ENCODE measurements at regions not wholly inside any gene's neighbourhood (a gene's known extent, or its start where the extent isn't known, plus 50 kb on each side); places are given as distances from the start of the nearest gene placed in this dataset.

DNA sequence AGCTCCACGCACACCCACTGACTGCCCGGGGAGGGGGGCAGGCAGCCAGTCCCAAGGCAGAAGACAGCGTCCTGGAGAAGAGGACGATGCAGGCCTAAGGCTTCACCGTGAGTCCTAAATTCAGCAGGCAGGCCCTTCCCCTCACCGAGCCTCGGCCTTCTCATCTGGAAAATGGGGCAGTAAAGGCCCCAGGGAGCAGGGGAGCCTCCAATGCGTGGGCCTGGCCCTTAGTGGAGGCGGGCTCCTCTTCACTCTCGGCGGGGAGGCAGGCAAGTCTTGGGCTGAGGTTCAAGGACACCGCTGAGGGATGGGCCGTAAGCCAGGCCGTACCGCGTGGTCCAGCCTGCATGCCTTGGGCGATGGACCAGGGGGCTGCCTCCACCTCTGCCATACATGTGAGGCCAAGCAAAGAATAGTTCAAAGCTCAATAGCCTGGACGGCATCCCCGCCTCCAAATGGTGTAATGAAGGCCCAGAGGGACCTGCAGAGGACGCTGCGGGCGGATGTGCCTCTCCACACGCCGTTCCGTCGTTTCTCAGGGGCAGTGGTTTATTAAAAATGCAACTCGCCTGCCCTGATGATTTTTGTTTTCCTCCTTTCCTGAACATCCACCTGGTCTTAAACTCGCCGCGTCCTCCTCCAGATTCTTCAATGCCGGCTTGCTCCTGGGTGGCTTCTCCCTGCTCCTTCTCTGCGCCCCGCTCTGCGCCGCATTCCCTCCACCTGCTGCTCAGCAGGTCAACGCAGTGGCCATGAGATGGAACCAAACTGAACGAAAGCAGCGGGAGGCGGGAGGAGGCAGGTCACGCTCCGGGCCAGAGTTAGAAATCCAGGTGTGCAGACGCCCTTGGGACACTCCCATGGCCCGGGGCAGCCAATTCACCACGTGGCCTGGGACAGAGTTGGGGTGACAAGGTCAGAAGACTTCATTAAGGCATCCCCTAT is 627.8 kb downstream of the TBC1D22A start:
- TF ChIP-seq TCF4 (CRISPR knock-in tag; IDR thresholded peaks at IDR 0.05; ENCODE audit: borderline replicate concordance) (no peak), ZNF565 (CRISPR knock-in tag; conservative IDR thresholded peaks at IDR 0.05; ENCODE audit: low read depth) (no peak), ZNF8 (CRISPR knock-in tag; IDR thresholded peaks at IDR 0.05) (no peak), OSR1 (CRISPR knock-in tag; IDR thresholded peaks at IDR 0.05) (no peak), CSRNP3 (CRISPR knock-in tag; IDR thresholded peaks at IDR 0.05) (no peak), RARB (CRISPR knock-in tag; IDR thresholded peaks at IDR 0.05) (no peak), ESRRG (CRISPR knock-in tag; IDR thresholded peaks at IDR 0.05) (no peak), PPARA (CRISPR knock-in tag; IDR thresholded peaks at IDR 0.05; ENCODE audit: borderline replicate concordance) (no peak), ZC3H10 (CRISPR knock-in tag; IDR thresholded peaks at IDR 0.05) (no peak), CSDC2 (CRISPR knock-in tag; IDR thresholded peaks at IDR 0.05) (no peak), ARNTL (CRISPR knock-in tag; IDR thresholded peaks at IDR 0.05; ENCODE audit: borderline replicate concordance, low read depth) (no peak), ZNF70 (CRISPR knock-in tag; IDR thresholded peaks at IDR 0.05) (no peak), ISL1 (CRISPR knock-in tag; IDR thresholded peaks at IDR 0.05) (no peak)
- TF ChIP-seq, protein P1, sequence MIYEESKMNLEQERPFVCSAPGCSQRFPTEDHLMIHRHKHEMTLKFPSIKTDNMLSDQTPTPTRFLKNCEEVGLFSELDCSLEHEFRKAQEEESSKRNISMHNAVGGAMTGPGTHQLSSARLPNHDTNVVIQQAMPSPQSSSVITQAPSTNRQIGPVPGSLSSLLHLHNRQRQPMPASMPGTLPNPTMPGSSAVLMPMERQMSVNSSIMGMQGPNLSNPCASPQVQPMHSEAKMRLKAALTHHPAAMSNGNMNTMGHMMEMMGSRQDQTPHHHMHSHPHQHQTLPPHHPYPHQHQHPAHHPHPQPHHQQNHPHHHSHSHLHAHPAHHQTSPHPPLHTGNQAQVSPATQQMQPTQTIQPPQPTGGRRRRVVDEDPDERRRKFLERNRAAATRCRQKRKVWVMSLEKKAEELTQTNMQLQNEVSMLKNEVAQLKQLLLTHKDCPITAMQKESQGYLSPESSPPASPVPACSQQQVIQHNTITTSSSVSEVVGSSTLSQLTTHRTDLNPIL (CRISPR knock-in tag; IDR thresholded peaks at IDR 0.05; ENCODE audit: low read depth), result no peak
- TF ChIP-seq, protein P2, sequence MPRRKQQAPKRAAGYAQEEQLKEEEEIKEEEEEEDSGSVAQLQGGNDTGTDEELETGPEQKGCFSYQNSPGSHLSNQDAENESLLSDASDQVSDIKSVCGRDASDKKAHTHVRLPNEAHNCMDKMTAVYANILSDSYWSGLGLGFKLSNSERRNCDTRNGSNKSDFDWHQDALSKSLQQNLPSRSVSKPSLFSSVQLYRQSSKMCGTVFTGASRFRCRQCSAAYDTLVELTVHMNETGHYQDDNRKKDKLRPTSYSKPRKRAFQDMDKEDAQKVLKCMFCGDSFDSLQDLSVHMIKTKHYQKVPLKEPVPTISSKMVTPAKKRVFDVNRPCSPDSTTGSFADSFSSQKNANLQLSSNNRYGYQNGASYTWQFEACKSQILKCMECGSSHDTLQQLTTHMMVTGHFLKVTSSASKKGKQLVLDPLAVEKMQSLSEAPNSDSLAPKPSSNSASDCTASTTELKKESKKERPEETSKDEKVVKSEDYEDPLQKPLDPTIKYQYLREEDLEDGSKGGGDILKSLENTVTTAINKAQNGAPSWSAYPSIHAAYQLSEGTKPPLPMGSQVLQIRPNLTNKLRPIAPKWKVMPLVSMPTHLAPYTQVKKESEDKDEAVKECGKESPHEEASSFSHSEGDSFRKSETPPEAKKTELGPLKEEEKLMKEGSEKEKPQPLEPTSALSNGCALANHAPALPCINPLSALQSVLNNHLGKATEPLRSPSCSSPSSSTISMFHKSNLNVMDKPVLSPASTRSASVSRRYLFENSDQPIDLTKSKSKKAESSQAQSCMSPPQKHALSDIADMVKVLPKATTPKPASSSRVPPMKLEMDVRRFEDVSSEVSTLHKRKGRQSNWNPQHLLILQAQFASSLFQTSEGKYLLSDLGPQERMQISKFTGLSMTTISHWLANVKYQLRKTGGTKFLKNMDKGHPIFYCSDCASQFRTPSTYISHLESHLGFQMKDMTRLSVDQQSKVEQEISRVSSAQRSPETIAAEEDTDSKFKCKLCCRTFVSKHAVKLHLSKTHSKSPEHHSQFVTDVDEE (CRISPR knock-in tag; IDR thresholded peaks at IDR 0.05), result no peak
- TF ChIP-seq, protein P3, sequence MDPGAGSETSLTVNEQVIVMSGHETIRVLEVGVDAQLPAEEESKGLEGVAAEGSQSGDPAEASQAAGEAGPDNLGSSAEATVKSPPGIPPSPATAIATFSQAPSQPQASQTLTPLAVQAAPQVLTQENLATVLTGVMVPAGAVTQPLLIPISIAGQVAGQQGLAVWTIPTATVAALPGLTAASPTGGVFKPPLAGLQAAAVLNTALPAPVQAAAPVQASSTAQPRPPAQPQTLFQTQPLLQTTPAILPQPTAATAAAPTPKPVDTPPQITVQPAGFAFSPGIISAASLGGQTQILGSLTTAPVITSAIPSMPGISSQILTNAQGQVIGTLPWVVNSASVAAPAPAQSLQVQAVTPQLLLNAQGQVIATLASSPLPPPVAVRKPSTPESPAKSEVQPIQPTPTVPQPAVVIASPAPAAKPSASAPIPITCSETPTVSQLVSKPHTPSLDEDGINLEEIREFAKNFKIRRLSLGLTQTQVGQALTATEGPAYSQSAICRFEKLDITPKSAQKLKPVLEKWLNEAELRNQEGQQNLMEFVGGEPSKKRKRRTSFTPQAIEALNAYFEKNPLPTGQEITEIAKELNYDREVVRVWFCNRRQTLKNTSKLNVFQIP (CRISPR knock-in tag; IDR thresholded peaks at IDR 0.05; ENCODE audit: borderline replicate concordance, low read depth), result no peak

DNA sequence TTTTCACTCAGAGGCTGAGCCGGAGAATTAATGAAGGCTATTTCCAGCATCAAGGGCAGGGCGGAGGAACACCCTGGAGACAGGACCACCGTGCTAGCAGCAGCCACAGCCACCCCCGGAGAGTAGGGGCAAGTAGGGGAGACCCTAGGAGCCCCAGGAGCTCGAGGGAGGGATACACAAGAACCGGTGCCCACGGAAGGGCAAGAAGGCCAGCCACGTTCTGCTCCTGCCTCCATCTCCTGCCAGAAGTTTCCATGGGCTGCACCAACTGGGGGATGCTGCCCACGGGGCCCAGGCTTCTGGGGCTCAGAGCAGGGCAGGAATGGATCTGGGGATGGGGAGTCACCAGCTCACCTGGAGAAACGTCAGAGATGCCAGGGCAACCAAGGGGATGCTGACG is 626.8 kb downstream of the TBC1D22A start:
- no peak for ATAC-seq
- TF ChIP-seq ZNF565 (CRISPR knock-in tag; conservative IDR thresholded peaks at IDR 0.05; ENCODE audit: low read depth) (no peak), TCF4 (CRISPR knock-in tag; IDR thresholded peaks at IDR 0.05; ENCODE audit: borderline replicate concordance) (no peak), ZFP30 (CRISPR knock-in tag; IDR thresholded peaks at IDR 0.05) (no peak), TOX (CRISPR knock-in tag; IDR thresholded peaks at IDR 0.05; ENCODE audit: borderline replicate concordance) (no peak), GLIS3 (CRISPR knock-in tag; IDR thresholded peaks at IDR 0.05) (no peak), SNAI2 (CRISPR knock-in tag; IDR thresholded peaks at IDR 0.05) (no peak), ISL1 (CRISPR knock-in tag; IDR thresholded peaks at IDR 0.05) (no peak), CSRNP3 (CRISPR knock-in tag; IDR thresholded peaks at IDR 0.05) (no peak), ZC3H10 (CRISPR knock-in tag; IDR thresholded peaks at IDR 0.05) (no peak), BACH2 (CRISPR knock-in tag; IDR thresholded peaks at IDR 0.05; ENCODE audit: borderline replicate concordance) (no peak), ARNTL (CRISPR knock-in tag; IDR thresholded peaks at IDR 0.05; ENCODE audit: borderline replicate concordance, low read depth) (no peak), RARB (CRISPR knock-in tag; IDR thresholded peaks at IDR 0.05) (no peak), ZNF70 (CRISPR knock-in tag; IDR thresholded peaks at IDR 0.05) (no peak), ZFP3 (CRISPR knock-in tag; IDR thresholded peaks at IDR 0.05) (no peak), ESRRG (CRISPR knock-in tag; IDR thresholded peaks at IDR 0.05) (no peak), PPARA (CRISPR knock-in tag; IDR thresholded peaks at IDR 0.05; ENCODE audit: borderline replicate concordance) (no peak), ZNF8 (CRISPR knock-in tag; IDR thresholded peaks at IDR 0.05) (no peak)
- TF ChIP-seq, protein P3 (CRISPR knock-in tag; IDR thresholded peaks at IDR 0.05; ENCODE audit: borderline replicate concordance, low read depth), result no peak
- TF ChIP-seq, protein P1 (CRISPR knock-in tag; IDR thresholded peaks at IDR 0.05; ENCODE audit: low read depth), result no peak
- TF ChIP-seq, protein P2 (CRISPR knock-in tag; IDR thresholded peaks at IDR 0.05), result no peak

More for the DNA sequence above, 627.8 kb downstream of the TBC1D22A start:
- no peak for ATAC-seq

All from SK-N-SH treated with all-trans-retinoic acid at 6 μM for 48 hours (cell line).